ENCODE measurements at regions not wholly inside any gene's neighbourhood (a gene's known extent, or its start where the extent isn't known, plus 50 kb on each side); places are given as distances from the start of the nearest gene placed in this dataset.
"Not testable (repeated sequence)": the region's sequence is repeated elsewhere in the genome, so short reads cannot be mapped to it uniquely, and the experiment has no call there.

- H3K9ac ChIP-seq (ENCODE audit: low read length): no peak overlapping the region
- H3K4me3 ChIP-seq (ENCODE audit: low read length): no peak overlapping the region
- H3K4me1 ChIP-seq (ENCODE audit: control insufficient read depth, insufficient read depth, low read length): no peaks in the 10 kb centered on the region
These were observed 857.1 kb upstream of the GBE1 start for GRCh38 chr3:82618594-82618993.

GRCh38 chr3:82610236-82610635, 848.8 kb upstream of the GBE1 start:
- Histone ChIP-seq H3K4me1 (ENCODE audit: control insufficient read depth, insufficient read depth, low read length) (no peaks in the 10 kb centered on the region), H3K27me3 (ENCODE audit: control insufficient read depth, insufficient read depth, low read length) (no peaks in the 10 kb centered on the region), H3K9ac (ENCODE audit: low read length) (no peak overlapping the region), H3K4me3 (ENCODE audit: low read length) (no peak overlapping the region), H3K36me3 (ENCODE audit: control insufficient read depth, insufficient read depth, low read length) (no peaks in the 10 kb centered on the region), H3K27ac (ENCODE audit: low read depth, low read length) (no peak overlapping the region)

More at GRCh38 chr3:82618594-82618993, 857.1 kb upstream of the GBE1 start:
- Histone ChIP-seq H3K36me3 (ENCODE audit: control insufficient read depth, insufficient read depth, low read length) (no peaks in the 10 kb centered on the region), H3K27ac (ENCODE audit: low read depth, low read length) (no peak overlapping the region), H3K27me3 (ENCODE audit: control insufficient read depth, insufficient read depth, low read length) (no peaks in the 10 kb centered on the region)

GRCh38 chr3:82607391-82607790, 845.9 kb upstream of the GBE1 start:
- no peaks in the 10 kb centered on the region for H3K4me1 ChIP-seq (ENCODE audit: control insufficient read depth, insufficient read depth, low read length)

GRCh38 chr3:82596805-82597204, 835.4 kb upstream of the GBE1 start:
- Histone ChIP-seq H3K27me3 (ENCODE audit: control insufficient read depth, insufficient read depth, low read length) (no peaks in the 10 kb centered on the region), H3K4me3 (ENCODE audit: low read length) (no peak overlapping the region), H3K4me1 (ENCODE audit: control insufficient read depth, insufficient read depth, low read length) (no peaks in the 10 kb centered on the region), H3K36me3 (ENCODE audit: control insufficient read depth, insufficient read depth, low read length) (no peaks in the 10 kb centered on the region), H3K27ac (ENCODE audit: low read depth, low read length) (no peak overlapping the region), H3K9ac (ENCODE audit: low read length) (no peak overlapping the region)

More at GRCh38 chr3:82607391-82607790, 845.9 kb upstream of the GBE1 start:
- Histone ChIP-seq H3K27ac (ENCODE audit: low read depth, low read length) (no peak overlapping the region), H3K27me3 (ENCODE audit: control insufficient read depth, insufficient read depth, low read length) (no peaks in the 10 kb centered on the region), H3K9ac (ENCODE audit: low read length) (no peak overlapping the region), H3K36me3 (ENCODE audit: control insufficient read depth, insufficient read depth, low read length) (no peaks in the 10 kb centered on the region), H3K4me3 (ENCODE audit: low read length) (no peak overlapping the region)

GRCh38 chr3:82595530-82595929, 834.1 kb upstream of the GBE1 start:
- H3K27ac ChIP-seq (ENCODE audit: low read depth, low read length): no peak overlapping the region

GRCh38 chr3:82587174-82587573, 825.7 kb upstream of the GBE1 start:
- Histone ChIP-seq H3K36me3 (ENCODE audit: control insufficient read depth, insufficient read depth, low read length) (no peaks in the 10 kb centered on the region), H3K4me1 (ENCODE audit: control insufficient read depth, insufficient read depth, low read length) (no peaks in the 10 kb centered on the region), H3K27ac (ENCODE audit: low read depth, low read length) (no peak overlapping the region), H3K4me3 (ENCODE audit: low read length) (no peak overlapping the region), H3K9ac (ENCODE audit: low read length) (no peak overlapping the region), H3K27me3 (ENCODE audit: control insufficient read depth, insufficient read depth, low read length) (no peaks in the 10 kb centered on the region)

More at GRCh38 chr3:82595530-82595929, 834.1 kb upstream of the GBE1 start:
- no peak overlapping the region for H3K4me3 ChIP-seq (ENCODE audit: low read length)
- H3K9ac ChIP-seq (ENCODE audit: low read length): no peak overlapping the region
- no peaks in the 10 kb centered on the region for H3K36me3 ChIP-seq (ENCODE audit: control insufficient read depth, insufficient read depth, low read length)
- H3K27me3 ChIP-seq (ENCODE audit: control insufficient read depth, insufficient read depth, low read length): no peaks in the 10 kb centered on the region
- H3K4me1 ChIP-seq (ENCODE audit: control insufficient read depth, insufficient read depth, low read length): no peaks in the 10 kb centered on the region

- Histone ChIP-seq H3K4me1 (ENCODE audit: control insufficient read depth, insufficient read depth, low read length) (no peaks in the 10 kb centered on the region), H3K4me3 (ENCODE audit: low read length) (no peak overlapping the region), H3K27me3 (ENCODE audit: control insufficient read depth, insufficient read depth, low read length) (no peaks in the 10 kb centered on the region), H3K9ac (ENCODE audit: low read length) (no peak overlapping the region), H3K27ac (ENCODE audit: low read depth, low read length) (no peak overlapping the region), H3K36me3 (ENCODE audit: control insufficient read depth, insufficient read depth, low read length) (no peaks in the 10 kb centered on the region)
These were observed 825.0 kb upstream of the GBE1 start for GRCh38 chr3:82586414-82586813.

- H3K27ac ChIP-seq (ENCODE audit: low read depth, low read length): not testable (repeated sequence)
These were observed 824.6 kb upstream of the GBE1 start for GRCh38 chr3:82586002-82586401.

GRCh38 chr3:82585591-82585990, 824.1 kb upstream of the GBE1 start:
- H3K9ac ChIP-seq (ENCODE audit: low read length); H3K36me3 ChIP-seq (ENCODE audit: control insufficient read depth, insufficient read depth, low read length); H3K27ac ChIP-seq (ENCODE audit: low read depth, low read length); H3K4me3 ChIP-seq (ENCODE audit: low read length); H3K27me3 ChIP-seq (ENCODE audit: control insufficient read depth, insufficient read depth, low read length); H3K4me1 ChIP-seq (ENCODE audit: control insufficient read depth, insufficient read depth, low read length): not testable (repeated sequence)

More at GRCh38 chr3:82586002-82586401, 824.6 kb upstream of the GBE1 start:
- H3K27me3 ChIP-seq (ENCODE audit: control insufficient read depth, insufficient read depth, low read length); H3K4me3 ChIP-seq (ENCODE audit: low read length); H3K9ac ChIP-seq (ENCODE audit: low read length); H3K4me1 ChIP-seq (ENCODE audit: control insufficient read depth, insufficient read depth, low read length); H3K36me3 ChIP-seq (ENCODE audit: control insufficient read depth, insufficient read depth, low read length): not testable (repeated sequence)

- H3K27me3 ChIP-seq (ENCODE audit: control insufficient read depth, insufficient read depth, low read length); H3K4me1 ChIP-seq (ENCODE audit: control insufficient read depth, insufficient read depth, low read length); H3K9ac ChIP-seq (ENCODE audit: low read length); H3K4me3 ChIP-seq (ENCODE audit: low read length); H3K36me3 ChIP-seq (ENCODE audit: control insufficient read depth, insufficient read depth, low read length); H3K27ac ChIP-seq (ENCODE audit: low read depth, low read length): not testable (repeated sequence)
These were observed 823.4 kb upstream of the GBE1 start for GRCh38 chr3:82584861-82585260.

- not testable (repeated sequence) for H3K27ac ChIP-seq (ENCODE audit: low read depth, low read length); H3K4me1 ChIP-seq (ENCODE audit: control insufficient read depth, insufficient read depth, low read length); H3K27me3 ChIP-seq (ENCODE audit: control insufficient read depth, insufficient read depth, low read length); H3K36me3 ChIP-seq (ENCODE audit: control insufficient read depth, insufficient read depth, low read length); H3K9ac ChIP-seq (ENCODE audit: low read length); H3K4me3 ChIP-seq (ENCODE audit: low read length)
These were observed 823.0 kb upstream of the GBE1 start for GRCh38 chr3:82584415-82584814.

- no peak overlapping the region for H3K4me3 ChIP-seq (ENCODE audit: low read length)
- no peak overlapping the region for H3K9ac ChIP-seq (ENCODE audit: low read length)
- H3K27me3 ChIP-seq (ENCODE audit: control insufficient read depth, insufficient read depth, low read length): no peaks in the 10 kb centered on the region
These were observed 819.9 kb upstream of the GBE1 start for GRCh38 chr3:82581350-82581749.

GRCh38 chr3:82572721-82573120, 811.3 kb upstream of the GBE1 start:
- no peaks in the 10 kb centered on the region for H3K36me3 ChIP-seq (ENCODE audit: control insufficient read depth, insufficient read depth, low read length)
- H3K27me3 ChIP-seq (ENCODE audit: control insufficient read depth, insufficient read depth, low read length): no peaks in the 10 kb centered on the region
- H3K27ac ChIP-seq (ENCODE audit: low read depth, low read length): no peak overlapping the region
- no peak overlapping the region for H3K4me3 ChIP-seq (ENCODE audit: low read length)
- no peak overlapping the region for H3K9ac ChIP-seq (ENCODE audit: low read length)
- H3K4me1 ChIP-seq (ENCODE audit: control insufficient read depth, insufficient read depth, low read length): no peaks in the 10 kb centered on the region

More at GRCh38 chr3:82581350-82581749, 819.9 kb upstream of the GBE1 start:
- no peaks in the 10 kb centered on the region for H3K4me1 ChIP-seq (ENCODE audit: control insufficient read depth, insufficient read depth, low read length)
- no peak overlapping the region for H3K27ac ChIP-seq (ENCODE audit: low read depth, low read length)
- no peaks in the 10 kb centered on the region for H3K36me3 ChIP-seq (ENCODE audit: control insufficient read depth, insufficient read depth, low read length)
